SK-N-SH (cell line): ENCODE measurements at regions not wholly inside any gene's neighbourhood (a gene's known extent, or its start where the extent isn't known, plus 50 kb on each side); places are given as distances from the start of the nearest gene placed in this dataset.

Experiments used
- CTCF ChIA-PET: fragments of 300-600, 350-600 bp; formaldehyde crosslinking; extraction: SDS; loops from one replicate; lab custom pipeline; 2021; lab: Yijun Ruan, JAX
- POLR2A ChIA-PET: fragments of 350-600 bp; sonication (Branson Sonifier 250); formaldehyde crosslinking; extraction: SDS; loops from one replicate; lab custom pipeline; 2020; ENCODE audit warnings: antibody characterized with exemption, inconsistent platforms; lab: Yijun Ruan, JAX
- DNase-seq: peaks from one replicate; pipeline ENCODE4 v3.0.0; 2012
- H2AFZ ChIP-seq: fragments of 200-600 bp; sonication (generic); 2 replicates; pipeline ENCODE4 v1.8.1; 2016; ENCODE audit warnings: antibody characterized with exemption, mild to moderate bottlenecking, low read depth
- H3F3A ChIP-seq: fragments of 200-600 bp; sonication (generic); replicated peaks from 2 replicates; pipeline ENCODE3; 2016; ENCODE audit warnings: antibody characterized with exemption, mild to moderate bottlenecking; ENCODE audit not compliant: insufficient read depth
- H3K27ac ChIP-seq, 2 experiments: fragments of 200-500 bp in 1 of 2; fragments of 200-600 bp in 1 of 2; sonication (Bioruptor generic) in 1 of 2; sonication (generic), shearing (Covaris generic) in 1 of 2; 2 replicates each; pipeline versions ENCODE4 v1.5.1 to v1.6.1; 2014 to 2016; ENCODE audit warnings: low read depth in 2 of 2, inconsistent platforms in 1 of 2, low read length in 1 of 2, mild to moderate bottlenecking in 1 of 2, mixed read lengths in 1 of 2
- H3K27me3 ChIP-seq: fragments of 200-600 bp; sonication (generic), shearing (Covaris generic); 2 replicates; pipeline ENCODE4 v1.6.1; 2016; ENCODE audit warnings: mixed run types; ENCODE audit not compliant: insufficient read depth
- H3K36me3 ChIP-seq, 2 experiments: fragments of 200-500 bp in 1 of 2; fragments of 200-600 bp in 1 of 2; sonication (Bioruptor generic) in 1 of 2; sonication (generic) in 1 of 2; replicated peaks in 1 of 2; 2 replicates each; pipeline versions ENCODE3 to v1.5.1; 2014 to 2016; ENCODE audit warnings: low read length in 1 of 2, mild to moderate bottlenecking in 1 of 2; ENCODE audit not compliant: insufficient read depth in 2 of 2, control insufficient read depth in 1 of 2
- H3K4me1 ChIP-seq, 2 experiments: fragments of 200-500 bp in 1 of 2; fragments of 200-600 bp in 1 of 2; sonication (Bioruptor generic) in 1 of 2; sonication (generic), shearing (Covaris generic) in 1 of 2; 2 replicates each; pipeline versions ENCODE4 v1.5.1 to v1.6.1; 2014 to 2016; ENCODE audit warnings: low read depth in 1 of 2, low read length in 1 of 2, mixed run types in 1 of 2; ENCODE audit not compliant: insufficient read depth in 2 of 2, control insufficient read depth in 1 of 2
- H3K4me2 ChIP-seq: fragments of 200-600 bp; sonication (generic), shearing (Covaris generic); 2 replicates; pipeline ENCODE4 v1.6.1; 2017; ENCODE audit warnings: mixed run types
- H3K4me3 ChIP-seq, 2 experiments: fragments of 200-500 bp in 1 of 2; fragments of 200-600 bp in 1 of 2; sonication (Bioruptor generic) in 1 of 2; sonication (generic), shearing (Covaris generic) in 1 of 2; 2 replicates each; pipeline versions ENCODE4 v1.5.1 to v1.8.1; 2014 to 2016; ENCODE audit warnings: low read depth in 2 of 2, inconsistent platforms in 1 of 2, low read length in 1 of 2, mild to moderate bottlenecking in 1 of 2, mixed read lengths in 1 of 2, moderate library complexity in 1 of 2
- H3K79me2 ChIP-seq: fragments of 200-600 bp; sonication (generic); 2 replicates; pipeline ENCODE4 v1.8.1; 2017; ENCODE audit warnings: mild to moderate bottlenecking; ENCODE audit not compliant: insufficient read depth
- H3K9ac ChIP-seq: fragments of 200-600 bp; sonication (generic); 2 replicates; pipeline ENCODE4 v1.6.1; 2017; ENCODE audit warnings: mixed run types
- H3K9me2 ChIP-seq: fragments of 200-600 bp; sonication (generic); 2 replicates; pipeline ENCODE4 v1.6.1; 2017; ENCODE audit warnings: mixed run types
- H3K9me3 ChIP-seq: fragments of 200-600 bp; sonication (generic); 2 replicates; pipeline ENCODE4 v1.6.1; 2017; ENCODE audit warnings: mixed run types, mild to moderate bottlenecking, moderate library complexity
- H4K20me1 ChIP-seq: fragments of 200-600 bp; sonication (generic); 2 replicates; pipeline ENCODE4 v1.6.1; 2017; ENCODE audit warnings: mild to moderate bottlenecking, mixed run types; ENCODE audit not compliant: insufficient read depth
- CHD2 ChIP-seq: fragments of 150-350 bp; IDR thresholded peaks from 2 replicates; pipeline ENCODE4 v1.6.1; 2018; ENCODE audit warnings: low read length; ENCODE audit not compliant: partially characterized antibody
- CTCF ChIP-seq: fragments of 200-600 bp; sonication (generic); IDR thresholded peaks from 2 replicates; pipeline ENCODE4 v1.6.1; 2017; ENCODE audit warnings: antibody characterized with exemption, mild to moderate bottlenecking, moderate library complexity
- ELF1 ChIP-seq: IDR thresholded peaks from 2 replicates; pipeline ENCODE4 v1.4.0; 2012
- EP300 ChIP-seq, 2 experiments: IDR thresholded peaks; 2 replicates each; pipeline versions ENCODE4 v1.4.0 to v1.6.1; 2012; ENCODE audit warnings: borderline replicate concordance in 1 of 2, low read depth in 1 of 2, low read length in 1 of 2
- EZH2phosphoT487 ChIP-seq: fragments of 200-600 bp; sonication (generic); IDR thresholded peaks from 2 replicates; pipeline ENCODE4 v1.6.1; 2017; ENCODE audit warnings: low read depth, mixed run types, mild to moderate bottlenecking, antibody characterized with exemption, moderate library complexity, borderline replicate concordance
- FOSL2 ChIP-seq: IDR thresholded peaks from 2 replicates; pipeline ENCODE4 v1.4.0; 2012; ENCODE audit warnings: low read depth, mild to moderate bottlenecking, moderate library complexity, borderline replicate concordance
- FOXJ3 ChIP-seq: sonication (generic); formaldehyde crosslinking; IDR thresholded peaks from 2 replicates; pipeline ENCODE4 v1.5.1; 2020; ENCODE audit warnings: mild to moderate bottlenecking, missing genetic modification reagents
- IRF3 ChIP-seq: fragments of 150-350 bp; IDR thresholded peaks from 2 replicates; pipeline ENCODE4 v1.6.1; 2016; ENCODE audit warnings: mild to moderate bottlenecking, low read depth, low read length
- JUND ChIP-seq: IDR thresholded peaks from 2 replicates; pipeline ENCODE4 v1.4.0; 2012
- MEF2A ChIP-seq: IDR thresholded peaks from 2 replicates; pipeline ENCODE4 v1.4.0; 2012; ENCODE audit warnings: low read depth, borderline replicate concordance
- MXI1 ChIP-seq: IDR thresholded peaks from 2 replicates; pipeline ENCODE4 v1.6.1; 2012; ENCODE audit warnings: mild to moderate bottlenecking, low read depth, low read length, improper control_type of control experiment
- PBX3 ChIP-seq: IDR thresholded peaks from 2 replicates; pipeline ENCODE4; 2012
- RCOR1 ChIP-seq: fragments of 150-350 bp; IDR thresholded peaks from 2 replicates; pipeline ENCODE4 v1.6.1; 2017; ENCODE audit warnings: antibody characterized with exemption, low read length
- REST ChIP-seq: IDR thresholded peaks from 2 replicates; pipeline ENCODE4 v1.6.1; 2012; ENCODE audit warnings: mild to moderate bottlenecking, low read depth, low read length, moderate library complexity
- RXRA ChIP-seq: IDR thresholded peaks from 2 replicates; pipeline ENCODE4 v1.4.0; 2012; ENCODE audit warnings: low read depth, mild to moderate bottlenecking, borderline replicate concordance
- TCF12 ChIP-seq: IDR thresholded peaks from 2 replicates; pipeline ENCODE4 v1.4.0; 2012
- USF2 ChIP-seq: fragments of 150-350 bp; IDR thresholded peaks from 2 replicates; pipeline ENCODE4 v1.6.1; 2017; ENCODE audit warnings: antibody characterized with exemption, low read length, low read depth, borderline replicate concordance
- ZBTB33 ChIP-seq: IDR thresholded peaks from 2 replicates; pipeline ENCODE4 v1.4.0; 2012; ENCODE audit warnings: low read depth, borderline replicate concordance
- WGBS: methylation state at CpG from one replicate; pipeline ENCODE4 v1.1.6; 2017; ENCODE audit warnings: low lambda C conversion rate; 5-methylcytosine and 5-hydroxymethylcytosine counted together

- Histone ChIP-seq H3K36me3 (no peaks in the 10 kb centered on the region), H3K4me2 (no peak overlapping the region), H3F3A (no peaks in the 10 kb centered on the region), H3K9me3 (no peaks in the 10 kb centered on the region), H3K79me2 (no peaks in the 10 kb centered on the region), H3K9me2 (no peaks in the 10 kb centered on the region), H3K4me3 (no peak overlapping the region), H3K27ac (no peak overlapping the region), H3K9ac (no peak overlapping the region), H4K20me1 (no peaks in the 10 kb centered on the region), H3K27me3 (no peaks in the 10 kb centered on the region), H2AFZ (no peak overlapping the region), H3K4me1 (no peaks in the 10 kb centered on the region)
- 40% methylated on average over 1 of the region's 3 CpGs for WGBS
- ChIA-PET CTCF (no interaction called here), POLR2A (no interaction called here)
- no peak for DNase-seq
- TF ChIP-seq FOSL2 = no peak
- TF ChIP-seq MEF2A = no peak
- TF ChIP-seq RCOR1 = no peak
- TF ChIP-seq EZH2phosphoT487 = no peak
- TF ChIP-seq PBX3 = no peak
- no peak for TF ChIP-seq TCF12
- TF ChIP-seq EP300 (IDR thresholded peaks at IDR 0.05; ENCODE audit: borderline replicate concordance in 1 of 2, low read depth in 1 of 2, low read length in 1 of 2) = no peak
- no peak for TF ChIP-seq FOXJ3
- TF ChIP-seq IRF3 = no peak
- no peak for TF ChIP-seq CHD2
- TF ChIP-seq MXI1 = no peak
- no peak for TF ChIP-seq JUND
- TF ChIP-seq ZBTB33 = no peak
- no peak for TF ChIP-seq USF2
- TF ChIP-seq ELF1 = no peak
- TF ChIP-seq REST = no peak
- no peak for TF ChIP-seq CTCF
- TF ChIP-seq RXRA = no peak
Observed at GRCh38 chr9:135419106-135419505, 60.5 kb upstream of the PPP1R26 start.
